HepG2 (cell line): ENCODE measurements at regions not wholly inside any gene's neighbourhood (a gene's known extent, or its start where the extent isn't known, plus 50 kb on each side); places are given as distances from the start of the nearest gene placed in this dataset.

ENCODE experiments used
- KDM5A ChIP-seq: fragments of 200-600 bp; sonication (generic); IDR thresholded peaks from 2 replicates; pipeline ENCODE4 v1.7.0; 2018; ENCODE audit warnings: antibody characterized with exemption, mild to moderate bottlenecking, low read length, borderline replicate concordance
- MEIS2 ChIP-seq: sonication (generic); formaldehyde crosslinking; IDR thresholded peaks from 2 replicates; pipeline ENCODE4 v1.9.0; 2021; ENCODE audit warnings: mild to moderate bottlenecking, missing genetic modification reagents
- RBM22 ChIP-seq: fragments of 200-400 bp; formaldehyde crosslinking; optimal IDR thresholded peaks from 2 replicates; pipeline ENCODE3; 2017; ENCODE audit warnings: mild to moderate bottlenecking, low read length, moderate library complexity
- RORA ChIP-seq: sonication (generic); formaldehyde crosslinking; IDR thresholded peaks from 2 replicates; pipeline ENCODE4 v1.5.0; 2020; ENCODE audit warnings: mild to moderate bottlenecking, missing genetic modification reagents, moderate library complexity
- TCF12 ChIP-seq, 2 experiments: fragments of 450-650 bp in 1 of 2; sonication (generic) in 1 of 2; formaldehyde crosslinking in 1 of 2; IDR thresholded peaks; 2 replicates each; pipeline versions ENCODE4 v1.6.1 to v1.8.0; 2017 to 2022; ENCODE audit warnings: antibody characterized with exemption in 1 of 2, mild to moderate bottlenecking in 1 of 2, missing genetic modification reagents in 1 of 2, moderate library complexity in 1 of 2
- ZNF121 ChIP-seq: sonication (generic); formaldehyde crosslinking; IDR thresholded peaks from 2 replicates; pipeline ENCODE4 v1.5.0; 2020; ENCODE audit warnings: mild to moderate bottlenecking, missing genetic modification reagents
- ZNF232 ChIP-seq: sonication (generic); formaldehyde crosslinking; IDR thresholded peaks from 2 replicates; pipeline ENCODE4 v1.4.0; 2020; ENCODE audit warnings: missing genetic modification reagents, borderline replicate concordance
- ZNF274 ChIP-seq: sonication (generic); formaldehyde crosslinking; IDR thresholded peaks from 2 replicates; pipeline ENCODE4 v1.5.1; 2020; ENCODE audit warnings: mild to moderate bottlenecking, missing genetic modification reagents
- ZNF383 ChIP-seq: sonication (generic); formaldehyde crosslinking; IDR thresholded peaks from 2 replicates; pipeline ENCODE4 v1.4.0; 2020; ENCODE audit warnings: missing genetic modification reagents, mild to moderate bottlenecking, borderline replicate concordance
- ZNF768 ChIP-seq: sonication (generic); formaldehyde crosslinking; IDR thresholded peaks from 2 replicates; pipeline ENCODE4 v1.4.0; 2020; ENCODE audit warnings: missing genetic modification reagents
- TF ChIP-seq, protein P1 (sequence below): sonication (generic); formaldehyde crosslinking; IDR thresholded peaks from 2 replicates; pipeline ENCODE4 v1.5.0; 2020; ENCODE audit warnings: mild to moderate bottlenecking, missing genetic modification reagents, moderate library complexity
- TF ChIP-seq, protein P2 (sequence below): IDR thresholded peaks from 2 replicates; pipeline ENCODE4 v1.6.1; 2016; ENCODE audit warnings: missing biosample characterization, missing genetic modification reagents, low read depth
- TF ChIP-seq, protein P3 (sequence below): sonication (generic); formaldehyde crosslinking; IDR thresholded peaks from 2 replicates; pipeline ENCODE4 v1.8.1; 2022; ENCODE audit warnings: low read depth, mild to moderate bottlenecking, missing genetic modification reagents
- TF ChIP-seq, protein P4 (sequence below): sonication (generic); formaldehyde crosslinking; IDR thresholded peaks from 2 replicates; pipeline ENCODE4 v1.8.0; 2022; ENCODE audit warnings: mild to moderate bottlenecking, missing genetic modification reagents, borderline replicate concordance

DNA sequence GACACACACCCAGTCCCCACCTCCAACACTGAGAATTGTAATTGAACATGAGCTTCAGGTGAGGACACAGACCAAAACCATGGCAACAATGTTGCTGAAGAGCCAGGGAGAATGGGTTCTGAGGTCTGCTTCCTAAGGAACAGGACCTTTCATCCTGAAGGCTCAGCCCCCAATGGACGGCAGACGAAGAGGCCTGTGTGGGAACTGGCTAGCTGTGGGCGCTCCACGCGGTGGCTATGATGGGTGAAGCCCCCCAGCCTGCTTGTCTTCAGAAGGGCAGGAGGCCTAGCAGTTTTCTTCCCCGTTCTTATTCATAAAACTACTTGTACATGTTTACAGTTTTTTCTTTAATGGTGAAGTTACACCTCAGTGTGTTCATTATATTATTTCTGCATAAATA, 136.1 kb upstream of the SPACA7 start:
- TF ChIP-seq, protein P1, sequence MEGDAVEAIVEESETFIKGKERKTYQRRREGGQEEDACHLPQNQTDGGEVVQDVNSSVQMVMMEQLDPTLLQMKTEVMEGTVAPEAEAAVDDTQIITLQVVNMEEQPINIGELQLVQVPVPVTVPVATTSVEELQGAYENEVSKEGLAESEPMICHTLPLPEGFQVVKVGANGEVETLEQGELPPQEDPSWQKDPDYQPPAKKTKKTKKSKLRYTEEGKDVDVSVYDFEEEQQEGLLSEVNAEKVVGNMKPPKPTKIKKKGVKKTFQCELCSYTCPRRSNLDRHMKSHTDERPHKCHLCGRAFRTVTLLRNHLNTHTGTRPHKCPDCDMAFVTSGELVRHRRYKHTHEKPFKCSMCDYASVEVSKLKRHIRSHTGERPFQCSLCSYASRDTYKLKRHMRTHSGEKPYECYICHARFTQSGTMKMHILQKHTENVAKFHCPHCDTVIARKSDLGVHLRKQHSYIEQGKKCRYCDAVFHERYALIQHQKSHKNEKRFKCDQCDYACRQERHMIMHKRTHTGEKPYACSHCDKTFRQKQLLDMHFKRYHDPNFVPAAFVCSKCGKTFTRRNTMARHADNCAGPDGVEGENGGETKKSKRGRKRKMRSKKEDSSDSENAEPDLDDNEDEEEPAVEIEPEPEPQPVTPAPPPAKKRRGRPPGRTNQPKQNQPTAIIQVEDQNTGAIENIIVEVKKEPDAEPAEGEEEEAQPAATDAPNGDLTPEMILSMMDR (CRISPR knock-in tag): no peak
- no peak for TF ChIP-seq MEIS2
- no peak for TF ChIP-seq RBM22
- no peak for TF ChIP-seq ZNF274 (CRISPR knock-in tag)
- no peak for TF ChIP-seq ZNF121 (CRISPR knock-in tag)
- TF ChIP-seq, protein P2, sequence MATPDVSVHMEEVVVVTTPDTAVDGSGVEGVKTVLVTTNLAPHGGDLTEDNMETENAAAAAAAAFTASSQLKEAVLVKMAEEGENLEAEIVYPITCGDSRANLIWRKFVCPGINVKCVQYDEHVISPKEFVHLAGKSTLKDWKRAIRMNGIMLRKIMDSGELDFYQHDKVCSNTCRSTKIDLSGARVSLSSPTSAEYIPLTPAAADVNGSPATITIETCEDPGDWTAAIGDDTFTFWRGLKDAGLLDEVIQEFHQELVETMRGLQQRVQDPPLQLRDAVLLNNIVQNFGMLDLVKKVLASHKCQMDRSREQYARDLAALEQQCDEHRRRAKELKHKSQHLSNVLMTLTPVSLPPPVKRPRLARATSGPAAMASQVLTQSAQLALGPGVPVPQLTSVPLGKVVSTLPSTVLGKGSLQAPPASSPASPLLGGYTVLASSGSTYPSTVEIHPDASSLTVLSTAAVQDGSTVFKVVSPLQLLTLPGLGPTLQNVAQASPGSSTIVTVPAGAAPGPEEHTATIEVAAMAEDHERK (CRISPR knock-in tag): no peak
- TF ChIP-seq, protein P3, sequence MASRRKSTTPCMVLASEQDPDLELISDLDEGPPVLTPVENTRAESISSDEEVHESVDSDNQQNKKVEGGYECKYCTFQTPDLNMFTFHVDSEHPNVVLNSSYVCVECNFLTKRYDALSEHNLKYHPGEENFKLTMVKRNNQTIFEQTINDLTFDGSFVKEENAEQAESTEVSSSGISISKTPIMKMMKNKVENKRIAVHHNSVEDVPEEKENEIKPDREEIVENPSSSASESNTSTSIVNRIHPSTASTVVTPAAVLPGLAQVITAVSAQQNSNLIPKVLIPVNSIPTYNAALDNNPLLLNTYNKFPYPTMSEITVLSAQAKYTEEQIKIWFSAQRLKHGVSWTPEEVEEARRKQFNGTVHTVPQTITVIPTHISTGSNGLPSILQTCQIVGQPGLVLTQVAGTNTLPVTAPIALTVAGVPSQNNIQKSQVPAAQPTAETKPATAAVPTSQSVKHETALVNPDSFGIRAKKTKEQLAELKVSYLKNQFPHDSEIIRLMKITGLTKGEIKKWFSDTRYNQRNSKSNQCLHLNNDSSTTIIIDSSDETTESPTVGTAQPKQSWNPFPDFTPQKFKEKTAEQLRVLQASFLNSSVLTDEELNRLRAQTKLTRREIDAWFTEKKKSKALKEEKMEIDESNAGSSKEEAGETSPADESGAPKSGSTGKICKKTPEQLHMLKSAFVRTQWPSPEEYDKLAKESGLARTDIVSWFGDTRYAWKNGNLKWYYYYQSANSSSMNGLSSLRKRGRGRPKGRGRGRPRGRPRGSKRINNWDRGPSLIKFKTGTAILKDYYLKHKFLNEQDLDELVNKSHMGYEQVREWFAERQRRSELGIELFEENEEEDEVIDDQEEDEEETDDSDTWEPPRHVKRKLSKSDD: no peak
- TF ChIP-seq, protein P4, sequence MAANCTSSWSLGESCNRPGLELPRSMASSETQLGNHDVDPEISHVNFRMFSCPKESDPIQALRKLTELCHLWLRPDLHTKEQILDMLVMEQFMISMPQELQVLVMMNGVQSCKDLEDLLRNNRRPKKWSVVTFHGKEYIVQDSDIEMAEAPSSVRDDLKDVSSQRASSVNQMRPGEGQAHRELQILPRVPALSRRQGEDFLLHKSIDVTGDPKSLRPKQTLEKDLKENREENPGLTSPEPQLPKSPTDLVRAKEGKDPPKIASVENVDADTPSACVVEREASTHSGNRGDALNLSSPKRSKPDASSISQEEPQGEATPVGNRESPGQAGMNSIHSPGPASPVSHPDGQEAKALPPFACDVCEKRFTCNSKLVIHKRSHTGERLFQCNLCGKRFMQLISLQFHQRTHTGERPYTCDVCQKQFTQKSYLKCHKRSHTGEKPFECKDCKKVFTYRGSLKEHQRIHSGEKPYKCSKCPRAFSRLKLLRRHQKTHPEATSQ (CRISPR knock-in tag): no peak
- no peak for TF ChIP-seq ZNF232 (CRISPR knock-in tag)
- TF ChIP-seq ZNF383 (CRISPR knock-in tag): no peak
- no peak for TF ChIP-seq RORA
- no peak for TF ChIP-seq KDM5A
- TF ChIP-seq TCF12 (IDR thresholded peaks at IDR 0.05): no peak
- TF ChIP-seq TCF12 (CRISPR knock-in tag; IDR thresholded peaks at IDR 0.05): no peak
- TF ChIP-seq ZNF768 (CRISPR knock-in tag): no peak
